IMR-90 (cell line): ENCODE measurements at regions not wholly inside any gene's neighbourhood (a gene's known extent, or its start where the extent isn't known, plus 50 kb on each side); places are given as distances from the start of the nearest gene placed in this dataset.
A peak's percentile ranks its signal among the peaks of the same experiment; 100 is the strongest.

Experiments
- ATAC-seq: fragments of 200-7000 bp; cut with Tn5 transposase; 2 replicates; pipeline ENCODE4 v1.9.1; 2020; ENCODE audit warnings: low read depth, mild to moderate bottlenecking, moderate library complexity
- BruUV-seq: library from RNA; stranded (reverse); fragments of 400-500 nt; replicated peaks from 2 replicates; lab custom pipeline; 2021; lab: Mats Ljungman, UMichigan
- CTCF ChIA-PET: fragments of 300-600 bp; formaldehyde crosslinking; extraction: SDS; loops from one replicate; lab custom pipeline; 2021; ENCODE audit warnings: antibody characterized with exemption; lab: Yijun Ruan, JAX
- POLR2A ChIA-PET: fragments of 300-600 bp; sonication (Branson Sonifier 250); formaldehyde crosslinking; loops from one replicate; lab custom pipeline; 2022; ENCODE audit warnings: antibody characterized with exemption; ENCODE audit not compliant: unreplicated experiment; lab: Charles Lee
- DNase-seq: peaks from one replicate; pipeline ENCODE4 v3.0.0; 2013
- H2AFZ ChIP-seq: replicated peaks from 2 replicates; pipeline ENCODE3; 2013; ENCODE audit warnings: low read length, mild to moderate bottlenecking; ENCODE audit not compliant: poor library complexity
- H2AK5ac ChIP-seq: 2 replicates; pipeline ENCODE4 v1.6.1; 2013; ENCODE audit warnings: low read depth, low read length, inconsistent platforms
- H2AK9ac ChIP-seq: replicated peaks from 2 replicates; pipeline ENCODE3; 2013; ENCODE audit warnings: mild to moderate bottlenecking, low read depth, low read length, moderate library complexity; ENCODE audit not compliant: poor library complexity
- H2BK120ac ChIP-seq: 2 replicates; pipeline ENCODE4 v1.6.1; 2013; ENCODE audit warnings: low read depth, low read length, inconsistent platforms
- H2BK15ac ChIP-seq: 3 replicates; pipeline ENCODE4 v1.6.1; 2013; ENCODE audit warnings: low read depth, low read length, inconsistent platforms
- H2BK20ac ChIP-seq: 2 replicates; pipeline ENCODE4 v1.6.1; 2013; ENCODE audit warnings: low read depth, mild to moderate bottlenecking, inconsistent platforms, low read length, moderate library complexity
- H2BK5ac ChIP-seq: 2 replicates; pipeline ENCODE4 v1.6.1; 2013; ENCODE audit warnings: mild to moderate bottlenecking, low read depth, low read length, inconsistent platforms; ENCODE audit not compliant: poor library complexity, severe bottlenecking
- H3K14ac ChIP-seq: replicated peaks from 2 replicates; pipeline ENCODE4 v1.6.1; 2013; ENCODE audit warnings: low read depth, low read length, inconsistent platforms
- H3K18ac ChIP-seq: 2 replicates; pipeline ENCODE4 v1.6.1; 2013; ENCODE audit warnings: low read depth, low read length, control low read depth
- H3K23ac ChIP-seq: 2 replicates; pipeline ENCODE4 v1.6.1; 2013; ENCODE audit warnings: low read depth, low read length, inconsistent platforms
- H3K27ac ChIP-seq: 2 replicates; pipeline ENCODE4 v1.5.1; 2013; ENCODE audit warnings: mild to moderate bottlenecking, control low read depth, low read length; ENCODE audit not compliant: insufficient read depth
- H3K27me3 ChIP-seq: 2 replicates; pipeline ENCODE4 v1.6.1; 2013; ENCODE audit warnings: low read length; ENCODE audit not compliant: control insufficient read depth, insufficient read depth
- H3K36me3 ChIP-seq: 2 replicates; pipeline ENCODE4 v1.6.1; 2013; ENCODE audit warnings: low read length, mixed read lengths; ENCODE audit not compliant: control insufficient read depth, insufficient read depth
- H3K4ac ChIP-seq: 2 replicates; pipeline ENCODE4 v1.6.1; 2013; ENCODE audit warnings: low read depth, low read length, inconsistent platforms
- H3K4me1 ChIP-seq: 2 replicates; pipeline ENCODE4 v1.6.1; 2013; ENCODE audit warnings: low read length, mixed read lengths; ENCODE audit not compliant: control insufficient read depth, insufficient read depth
- H3K4me2 ChIP-seq: 2 replicates; pipeline ENCODE4 v1.6.1; 2013; ENCODE audit warnings: low read depth, mild to moderate bottlenecking, control low read depth, low read length, moderate library complexity
- H3K4me3 ChIP-seq: 2 replicates; pipeline ENCODE4 v1.5.1; 2013; ENCODE audit warnings: low read depth, mild to moderate bottlenecking, control low read depth, low read length, moderate library complexity; ENCODE audit not compliant: insufficient read depth
- H3K56ac ChIP-seq: 2 replicates; pipeline ENCODE4 v1.6.1; 2013; ENCODE audit warnings: low read length, inconsistent platforms; ENCODE audit not compliant: insufficient read depth; ENCODE audit errors: extremely low read depth
- H3K79me1 ChIP-seq, 2 experiments: 2 replicates each; pipeline ENCODE4 v1.6.1; 2013; ENCODE audit warnings: low read length in 2 of 2, inconsistent platforms in 1 of 2, low read depth in 1 of 2
- H3K9ac ChIP-seq: 2 replicates; pipeline ENCODE4 v1.6.1; 2013; ENCODE audit warnings: low read depth, low read length, control low read depth
- H3K9me1 ChIP-seq: 2 replicates; pipeline ENCODE4 v1.6.1; 2013; ENCODE audit warnings: low read length, inconsistent platforms; ENCODE audit not compliant: insufficient read depth
- H3K9me3 ChIP-seq: 2 replicates; pipeline ENCODE4 v1.6.1; 2013; ENCODE audit warnings: low read length; ENCODE audit not compliant: control insufficient read depth, insufficient read depth
- H4K20me1 ChIP-seq: 2 replicates; pipeline ENCODE4 v1.6.1; 2013; ENCODE audit warnings: low read length, inconsistent platforms; ENCODE audit not compliant: insufficient read depth
- H4K5ac ChIP-seq: 2 replicates; pipeline ENCODE4 v1.6.1; 2013; ENCODE audit warnings: mild to moderate bottlenecking, low read depth, low read length, control low read depth
- H4K8ac ChIP-seq, 2 experiments: 2 replicates each; pipeline ENCODE4 v1.6.1; 2013; ENCODE audit warnings: low read depth in 2 of 2, low read length in 2 of 2, control low read depth in 1 of 2, inconsistent platforms in 1 of 2
- H4K91ac ChIP-seq: 2 replicates; pipeline ENCODE4 v1.6.1; 2013; ENCODE audit warnings: low read depth, low read length, inconsistent platforms; ENCODE audit not compliant: insufficient read depth
- CEBPB ChIP-seq: IDR thresholded peaks from 2 replicates; pipeline ENCODE4 v1.6.1; 2012; ENCODE audit warnings: low read depth, low read length, improper control_type of control experiment
- MAFK ChIP-seq: IDR thresholded peaks from 2 replicates; pipeline ENCODE4 v1.6.1; 2012; ENCODE audit warnings: low read depth, low read length, improper control_type of control experiment
- MXI1 ChIP-seq: IDR thresholded peaks from 2 replicates; pipeline ENCODE4 v1.6.1; 2012; ENCODE audit warnings: low read depth, mild to moderate bottlenecking, low read length, moderate library complexity, borderline replicate concordance
- RFX5 ChIP-seq: IDR thresholded peaks from 2 replicates; pipeline ENCODE4 v1.8.0; 2012; ENCODE audit warnings: low read depth, mild to moderate bottlenecking, low read length, moderate library complexity
- WGBS, 2 experiments: methylation state at CpG; one replicate each; pipeline versions ENCODE4 v1.1.5 to v1.1.7; 2013; ENCODE audit warnings: missing lambda C conversion rate in 2 of 2; ENCODE audit not compliant: insufficient read length in 1 of 2; ENCODE audit errors: extremely low coverage in 2 of 2; 5-methylcytosine and 5-hydroxymethylcytosine counted together
- dilution Hi-C: fragments of 300-500 bp; cut with HindIII; formaldehyde crosslinking; loops from one replicate; pipeline ENCODE4 v1.14.3; 2018; ENCODE audit warnings: low sequenced_read_pairs; ENCODE audit not compliant: unreplicated experiment
- in situ Hi-C: fragments of 300-500 bp; cut with MboI; formaldehyde crosslinking; loops from 3 replicates; pipeline ENCODE4 v1.14.3; 2019; ENCODE audit warnings: low sequenced_read_pairs, inconsistent platforms, mixed read lengths
- intact Hi-C: fragments of 100-400 bp; cut with micrococcal nuclease; formaldehyde crosslinking; loops from 2 replicates; pipeline ENCODE4 v1.10.0; 2022

DNA sequence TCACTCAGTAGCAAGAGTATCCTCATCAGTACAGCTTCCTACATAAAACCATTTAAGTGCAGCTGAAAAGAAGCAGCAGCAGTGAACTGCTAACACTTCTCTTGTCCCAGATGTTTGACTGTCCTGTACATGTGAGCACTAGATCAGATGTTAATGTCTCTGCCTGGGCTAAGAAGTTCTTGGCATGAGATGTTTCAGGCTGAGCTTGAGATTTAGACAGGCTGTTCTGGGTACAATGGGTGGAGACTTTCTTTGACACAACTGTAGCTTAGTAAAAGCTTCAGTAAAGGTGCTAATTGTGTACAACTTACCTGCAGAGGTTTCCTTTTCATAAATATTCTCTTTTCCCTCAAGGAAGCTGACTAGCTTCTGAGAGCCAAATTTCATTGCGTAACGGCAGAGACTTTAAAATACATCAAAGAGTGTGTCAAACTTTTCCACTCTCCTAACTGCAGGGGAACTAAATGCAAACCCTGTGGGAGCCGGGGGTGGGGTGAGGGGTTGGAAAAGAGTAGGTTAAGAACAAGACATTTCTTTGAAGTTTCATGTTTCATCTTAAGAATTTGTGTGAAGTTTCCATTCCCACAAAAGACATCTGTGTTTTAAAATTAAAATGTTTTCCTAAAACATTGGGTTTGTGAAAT is 82.1 kb upstream of the CCDC190 start:
- dilution Hi-C loops, result no loop called here
- Histone ChIP-seq H2BK20ac (no peak overlapping the region), H2BK15ac (no peak overlapping the region), H2BK5ac (no peak overlapping the region), H4K91ac (no peak overlapping the region), H2AK5ac (no peak overlapping the region; the same call in 1 of the 2 replicates), H3K56ac (no peak overlapping the region), H3K9me3 (no peaks in the 10 kb centered on the region), H3K79me1 (no peaks in the 10 kb centered on the region), H4K5ac (no peak overlapping the region), H3K4ac (no peak overlapping the region), H3K4me3 (no peak overlapping the region), H3K9ac (no peak overlapping the region), H3K27ac (no peak overlapping the region), H4K20me1 (no peaks in the 10 kb centered on the region), H3K4me1 (no peaks in the 10 kb centered on the region; the same call in 1 of the 2 replicates), H3K27me3 (no peaks in the 10 kb centered on the region), H3K4me2 (no peak overlapping the region), H4K8ac (no peak overlapping the region), H2BK120ac (no peak overlapping the region), H3K36me3 (no peaks in the 10 kb centered on the region), H3K18ac (no peak overlapping the region), H2AFZ (no peak overlapping the region), H3K23ac (no peak overlapping the region), H3K14ac (0 out of 2 replicates have a peak overlapping the region, but pooled peaks have one; percentile 13), H3K9me1 (no peaks in the 10 kb centered on the region), H2AK9ac (no peak overlapping the region)
- ChIA-PET POLR2A (no interaction called here), CTCF (interaction anchor here (0.5 kb wide), 1 partner anchor 337 kb away, joined by 3 read pairs; no protein-coding TSS in a partner anchor)
- WGBS, 2 experiments, result no CpG with 5 or more reads among the region's 3 CpGs
- TF ChIP-seq RFX5 (no peak), MXI1 (no peak), MAFK (no peak), CEBPB (peak; percentile 82)
- in situ Hi-C loops, result no loop called here
- DNase-seq, result peak; percentile 44
- peak; percentile 53; the same call in 1 of the 2 replicates for ATAC-seq
- intact Hi-C loops, result no loop called here
- BruUV-seq, result no TSS peak
